ENCODE measurements at regions not wholly inside any gene's neighbourhood (a gene's known extent, or its start where the extent isn't known, plus 50 kb on each side); places are given as distances from the start of the nearest gene placed in this dataset.

DNA sequence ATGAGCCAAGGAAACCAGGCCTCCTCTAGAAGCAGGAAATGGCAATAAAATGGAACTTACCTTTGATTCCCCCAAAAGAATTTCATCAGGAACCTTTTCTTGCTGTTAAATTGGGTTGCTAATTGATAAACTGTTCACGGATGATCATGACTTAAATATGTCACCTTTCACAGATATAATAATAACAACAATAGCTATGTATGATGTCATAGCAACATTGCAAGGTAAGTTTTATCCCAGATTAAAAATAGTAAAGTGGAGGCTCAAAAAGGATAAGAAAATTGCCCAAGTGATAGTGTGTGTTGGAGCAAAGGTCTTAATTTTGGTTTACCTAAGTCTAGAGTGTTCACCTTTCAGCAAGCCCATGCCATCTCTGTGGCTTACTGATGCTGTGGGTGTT is 357.6 kb upstream of the CELF2 start:
- Mint-ChIP-seq H3K27me3 (peaks cover 4% of the 10 kb centered on the region), H3K4me3 (no peak overlapping the region), H3K9me3 (peaks cover 0 to 4% (median 0%) of the 10 kb centered on the region in 7 donors), H3K36me3 (no peaks in the 10 kb centered on the region), H3K4me1 (peaks cover 0 to 2% (median 0%) of the 10 kb centered on the region in 4 donors), H3K27ac (no peak overlapping the region)
- H3K9me3 ChIP-seq (ENCODE audit: control insufficient read depth in 2 of 2, low read length in 2 of 2), result no peaks in the 10 kb centered on the region
- H3K4me3 ChIP-seq (ENCODE audit: low read depth, low read length), result no peak overlapping the region
- no peaks in the 10 kb centered on the region for H3K4me1 ChIP-seq (ENCODE audit: control insufficient read depth, insufficient read depth, low read length, poor library complexity, severe bottlenecking)
- ATAC-seq (ENCODE audit: low read depth in 2 of 2) (no peak), DNase-seq (no peak)
- H3K27ac ChIP-seq (ENCODE audit: insufficient read depth, low read length, poor library complexity, severe bottlenecking), result no peak overlapping the region
- H3K36me3 ChIP-seq (ENCODE audit: control insufficient read depth, insufficient read depth, low read length), result no peaks in the 10 kb centered on the region
- no peaks in the 10 kb centered on the region for H3K27me3 ChIP-seq (ENCODE audit: control insufficient read depth, insufficient read depth, low read length)

DNA sequence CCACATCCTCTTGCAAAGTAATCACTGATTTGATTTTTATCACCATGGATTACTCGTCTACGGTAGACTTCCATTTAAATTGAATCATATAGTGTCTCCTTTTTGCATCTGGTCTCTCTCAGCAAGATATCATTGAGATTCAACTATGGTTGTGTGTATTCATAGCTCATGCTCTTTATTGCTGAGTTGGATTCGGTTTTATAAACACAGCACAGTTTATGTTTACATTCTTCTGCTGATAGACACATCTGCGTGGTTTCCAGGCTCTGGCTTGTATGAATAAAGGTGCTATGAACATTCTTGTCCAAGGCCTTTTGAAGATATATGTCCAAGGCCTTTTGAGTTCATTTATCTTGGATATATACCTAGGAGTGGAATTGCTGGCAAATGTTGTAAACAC is 356.5 kb upstream of the CELF2 start:
- ATAC-seq (ENCODE audit: low read depth in 2 of 2) (no peak), DNase-seq (no peak)
- H3K9me3 Mint-ChIP-seq, result peaks cover 0 to 4% (median 0%) of the 10 kb centered on the region in 7 donors
- Histone ChIP-seq H3K36me3 (ENCODE audit: control insufficient read depth, insufficient read depth, low read length) (no peaks in the 10 kb centered on the region), H3K4me3 (ENCODE audit: low read depth, low read length) (no peak overlapping the region), H3K27ac (ENCODE audit: insufficient read depth, low read length, poor library complexity, severe bottlenecking) (no peak overlapping the region), H3K4me1 (ENCODE audit: control insufficient read depth, insufficient read depth, low read length, poor library complexity, severe bottlenecking) (no peaks in the 10 kb centered on the region), H3K9me3 (ENCODE audit: control insufficient read depth in 2 of 2, low read length in 2 of 2) (no peaks in the 10 kb centered on the region), H3K27me3 (ENCODE audit: control insufficient read depth, insufficient read depth, low read length) (no peaks in the 10 kb centered on the region)
- no peaks in the 10 kb centered on the region for H3K36me3 Mint-ChIP-seq
- peaks cover 0 to 2% (median 0%) of the 10 kb centered on the region in 4 donors for H3K4me1 Mint-ChIP-seq
- no peak overlapping the region for H3K27ac Mint-ChIP-seq
- peaks cover 4% of the 10 kb centered on the region for H3K27me3 Mint-ChIP-seq
- H3K4me3 Mint-ChIP-seq, result no peak overlapping the region

- DNase-seq (no peak), ATAC-seq (ENCODE audit: low read depth in 2 of 2) (no peak)
- no peak overlapping the region for H3K4me3 ChIP-seq (ENCODE audit: low read depth, low read length)
- Mint-ChIP-seq H3K9me3 (peaks cover 0 to 4% (median 0%) of the 10 kb centered on the region in 7 donors), H3K4me3 (no peak overlapping the region), H3K27ac (no peak overlapping the region), H3K4me1 (peaks cover 0 to 2% (median 0%) of the 10 kb centered on the region in 4 donors), H3K36me3 (no peaks in the 10 kb centered on the region), H3K27me3 (peaks cover 4% of the 10 kb centered on the region)
- H3K27ac ChIP-seq (ENCODE audit: insufficient read depth, low read length, poor library complexity, severe bottlenecking), result no peak overlapping the region
- no peaks in the 10 kb centered on the region for H3K36me3 ChIP-seq (ENCODE audit: control insufficient read depth, insufficient read depth, low read length)
- H3K9me3 ChIP-seq (ENCODE audit: control insufficient read depth in 2 of 2, low read length in 2 of 2), result no peaks in the 10 kb centered on the region
- no peaks in the 10 kb centered on the region for H3K27me3 ChIP-seq (ENCODE audit: control insufficient read depth, insufficient read depth, low read length)
- H3K4me1 ChIP-seq (ENCODE audit: control insufficient read depth, insufficient read depth, low read length, poor library complexity, severe bottlenecking), result no peaks in the 10 kb centered on the region
Measured at GRCh38 chr10:10662716-10663408, 354.8 kb upstream of the CELF2 start.

GRCh38 chr10:10663622-10664021 is 354.1 kb upstream of the CELF2 start:
- no peak for DNase-seq
- no peaks in the 10 kb centered on the region for H3K36me3 Mint-ChIP-seq
- peaks cover 0 to 4% (median 0%) of the 10 kb centered on the region in 7 donors for H3K9me3 Mint-ChIP-seq
- Histone ChIP-seq H3K27me3 (ENCODE audit: control insufficient read depth, insufficient read depth, low read length) (no peaks in the 10 kb centered on the region), H3K27ac (ENCODE audit: insufficient read depth, low read length, poor library complexity, severe bottlenecking) (no peak overlapping the region), H3K9me3 (ENCODE audit: control insufficient read depth in 2 of 2, low read length in 2 of 2) (no peaks in the 10 kb centered on the region), H3K4me1 (ENCODE audit: control insufficient read depth, insufficient read depth, low read length, poor library complexity, severe bottlenecking) (no peaks in the 10 kb centered on the region), H3K4me3 (ENCODE audit: low read depth, low read length) (no peak overlapping the region), H3K36me3 (ENCODE audit: control insufficient read depth, insufficient read depth, low read length) (no peaks in the 10 kb centered on the region)
- peaks cover 0 to 2% (median 0%) of the 10 kb centered on the region in 4 donors for H3K4me1 Mint-ChIP-seq
- H3K4me3 Mint-ChIP-seq, result no peak overlapping the region
- H3K27ac Mint-ChIP-seq, result no peak overlapping the region
- H3K27me3 Mint-ChIP-seq, result no peaks in the 10 kb centered on the region
- ATAC-seq (ENCODE audit: low read depth in 2 of 2), result no peak

GRCh38 chr10:10665750-10666149 is 351.9 kb upstream of the CELF2 start:
- no peaks in the 10 kb centered on the region for H3K4me1 ChIP-seq (ENCODE audit: control insufficient read depth, insufficient read depth, low read length, poor library complexity, severe bottlenecking)
- H3K4me1 Mint-ChIP-seq, result peaks cover 0 to 2% (median 0%) of the 10 kb centered on the region in 4 donors
- H3K36me3 ChIP-seq (ENCODE audit: control insufficient read depth, insufficient read depth, low read length), result no peaks in the 10 kb centered on the region
- no peak for ATAC-seq (ENCODE audit: low read depth in 2 of 2)
- no peaks in the 10 kb centered on the region for H3K27me3 ChIP-seq (ENCODE audit: control insufficient read depth, insufficient read depth, low read length)
- H3K27me3 Mint-ChIP-seq, result no peaks in the 10 kb centered on the region
- H3K36me3 Mint-ChIP-seq, result no peaks in the 10 kb centered on the region
- H3K27ac Mint-ChIP-seq, result no peak overlapping the region
- H3K9me3 Mint-ChIP-seq, result peaks cover 0 to 4% (median 2%) of the 10 kb centered on the region in 7 donors
- no peak overlapping the region for H3K4me3 ChIP-seq (ENCODE audit: low read depth, low read length)
- H3K4me3 Mint-ChIP-seq, result no peak overlapping the region
- H3K9me3 ChIP-seq (ENCODE audit: control insufficient read depth in 2 of 2, low read length in 2 of 2), result no peaks in the 10 kb centered on the region
- DNase-seq, result no peak
- no peak overlapping the region for H3K27ac ChIP-seq (ENCODE audit: insufficient read depth, low read length, poor library complexity, severe bottlenecking)

DNA sequence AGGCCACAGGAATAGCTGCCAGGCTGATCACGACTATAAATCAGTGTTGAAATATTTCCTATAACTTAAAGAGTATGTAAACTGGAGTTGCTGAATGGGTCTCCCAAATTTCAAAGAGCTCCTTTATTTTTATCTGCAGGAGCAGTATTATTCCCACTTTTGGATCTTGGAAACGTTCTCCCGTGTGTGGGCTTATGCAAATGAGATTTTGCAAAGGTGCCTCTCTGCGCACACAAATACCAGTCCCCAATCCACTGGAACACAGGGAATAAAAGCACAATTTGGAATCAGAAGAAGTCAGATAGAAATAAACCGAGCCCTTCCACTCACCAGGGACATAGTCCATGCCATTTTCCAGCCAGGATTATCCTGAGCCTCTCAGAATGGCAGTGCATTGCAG is 350.2 kb upstream of the CELF2 start:
- Histone ChIP-seq H3K27ac (ENCODE audit: insufficient read depth, low read length, poor library complexity, severe bottlenecking) (no peak overlapping the region), H3K4me1 (ENCODE audit: control insufficient read depth, insufficient read depth, low read length, poor library complexity, severe bottlenecking) (no peaks in the 10 kb centered on the region), H3K27me3 (ENCODE audit: control insufficient read depth, insufficient read depth, low read length) (no peaks in the 10 kb centered on the region), H3K9me3 (ENCODE audit: control insufficient read depth in 2 of 2, low read length in 2 of 2) (no peaks in the 10 kb centered on the region), H3K36me3 (ENCODE audit: control insufficient read depth, insufficient read depth, low read length) (no peaks in the 10 kb centered on the region), H3K4me3 (ENCODE audit: low read depth, low read length) (no peak overlapping the region)
- Mint-ChIP-seq H3K36me3 (no peaks in the 10 kb centered on the region), H3K9me3 (peaks cover 0 to 6% (median 0%) of the 10 kb centered on the region in 7 donors), H3K4me3 (no peak overlapping the region), H3K27ac (no peak overlapping the region), H3K4me1 (peaks cover 0 to 2% (median 0%) of the 10 kb centered on the region in 4 donors), H3K27me3 (no peaks in the 10 kb centered on the region)
- DNase-seq (no peak), ATAC-seq (ENCODE audit: low read depth in 2 of 2) (no peak)

DNA sequence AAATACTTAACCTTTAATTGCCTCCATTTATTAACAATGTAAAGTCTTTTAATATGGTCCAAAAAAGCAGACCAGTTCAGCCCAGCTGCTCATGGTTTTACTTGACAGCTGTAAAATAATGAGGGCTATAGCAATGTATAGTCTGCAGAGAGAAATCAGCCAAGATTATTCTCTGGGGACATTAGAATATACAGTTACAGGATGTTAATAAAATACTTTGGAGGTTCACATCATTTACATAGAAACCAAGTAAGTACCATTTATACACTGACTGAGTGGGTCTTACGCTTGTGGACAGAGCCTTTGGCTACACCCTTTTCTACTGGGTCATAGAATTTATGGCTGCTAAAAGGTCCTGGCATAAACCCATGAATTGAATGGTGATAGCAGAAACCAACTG is 340.7 kb upstream of the CELF2 start:
- Histone ChIP-seq H3K27ac (ENCODE audit: insufficient read depth, low read length, poor library complexity, severe bottlenecking) (no peak overlapping the region), H3K4me3 (ENCODE audit: low read depth, low read length) (no peak overlapping the region), H3K36me3 (ENCODE audit: control insufficient read depth, insufficient read depth, low read length) (no peaks in the 10 kb centered on the region), H3K4me1 (ENCODE audit: control insufficient read depth, insufficient read depth, low read length, poor library complexity, severe bottlenecking) (no peaks in the 10 kb centered on the region), H3K9me3 (ENCODE audit: control insufficient read depth in 2 of 2, low read length in 2 of 2) (no peaks in the 10 kb centered on the region), H3K27me3 (ENCODE audit: control insufficient read depth, insufficient read depth, low read length) (peaks cover 2% of the 10 kb centered on the region)
- no peak for DNase-seq
- Mint-ChIP-seq H3K4me3 (no peak overlapping the region), H3K27ac (no peak overlapping the region), H3K27me3 (peaks cover 9% of the 10 kb centered on the region), H3K4me1 (no peaks in the 10 kb centered on the region), H3K9me3 (peaks cover 0 to 8% (median 1%) of the 10 kb centered on the region in 7 donors), H3K36me3 (no peaks in the 10 kb centered on the region)
- no peak for ATAC-seq (ENCODE audit: low read depth in 2 of 2)

DNA sequence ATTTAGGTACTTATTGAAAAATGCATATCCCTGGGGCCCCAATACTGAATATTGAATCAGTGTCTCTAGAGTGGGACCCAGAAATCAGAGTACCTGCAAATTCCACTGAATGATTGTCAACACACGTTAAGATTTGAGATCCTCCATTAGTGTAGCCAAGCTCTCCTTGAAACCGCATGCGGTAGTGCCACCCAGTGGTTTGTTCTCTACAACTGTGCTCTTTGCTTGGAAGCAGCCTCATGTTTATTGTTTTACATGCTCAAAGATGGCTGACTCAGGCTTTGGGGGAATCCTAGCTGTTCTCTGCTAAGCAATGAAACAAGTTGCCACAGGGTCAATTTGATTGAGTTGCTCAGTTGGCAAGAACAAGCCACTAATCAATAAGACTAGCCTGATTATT is 340.2 kb upstream of the CELF2 start:
- Histone ChIP-seq H3K27me3 (ENCODE audit: control insufficient read depth, insufficient read depth, low read length) (peaks cover 2% of the 10 kb centered on the region), H3K36me3 (ENCODE audit: control insufficient read depth, insufficient read depth, low read length) (no peaks in the 10 kb centered on the region), H3K9me3 (ENCODE audit: control insufficient read depth in 2 of 2, low read length in 2 of 2) (no peaks in the 10 kb centered on the region), H3K4me1 (ENCODE audit: control insufficient read depth, insufficient read depth, low read length, poor library complexity, severe bottlenecking) (no peaks in the 10 kb centered on the region), H3K27ac (ENCODE audit: insufficient read depth, low read length, poor library complexity, severe bottlenecking) (no peak overlapping the region), H3K4me3 (ENCODE audit: low read depth, low read length) (no peak overlapping the region)
- no peaks in the 10 kb centered on the region for H3K36me3 Mint-ChIP-seq
- H3K4me1 Mint-ChIP-seq, result no peaks in the 10 kb centered on the region
- H3K27me3 Mint-ChIP-seq, result peaks cover 9% of the 10 kb centered on the region
- H3K27ac Mint-ChIP-seq, result no peak overlapping the region
- H3K9me3 Mint-ChIP-seq, result peaks cover 0 to 7% (median 1%) of the 10 kb centered on the region in 7 donors
- no peak overlapping the region for H3K4me3 Mint-ChIP-seq
- ATAC-seq (ENCODE audit: low read depth in 2 of 2), result no peak
- DNase-seq, result peak in 1 of 3 donors; percentile 42
